HG02588 (cell line): ENCODE measurements at regions not wholly inside any gene's neighbourhood (a gene's known extent, or its start where the extent isn't known, plus 50 kb on each side); places are given as distances from the start of the nearest gene placed in this dataset.

Experiments used
- ATAC-seq: cut with Tn5 transposase; IDR thresholded peaks from one replicate; pipeline ENCODE4 v1.9.1; 2021; ENCODE audit warnings: mild to moderate bottlenecking, moderate library complexity; ENCODE audit not compliant: unreplicated experiment

DNA sequence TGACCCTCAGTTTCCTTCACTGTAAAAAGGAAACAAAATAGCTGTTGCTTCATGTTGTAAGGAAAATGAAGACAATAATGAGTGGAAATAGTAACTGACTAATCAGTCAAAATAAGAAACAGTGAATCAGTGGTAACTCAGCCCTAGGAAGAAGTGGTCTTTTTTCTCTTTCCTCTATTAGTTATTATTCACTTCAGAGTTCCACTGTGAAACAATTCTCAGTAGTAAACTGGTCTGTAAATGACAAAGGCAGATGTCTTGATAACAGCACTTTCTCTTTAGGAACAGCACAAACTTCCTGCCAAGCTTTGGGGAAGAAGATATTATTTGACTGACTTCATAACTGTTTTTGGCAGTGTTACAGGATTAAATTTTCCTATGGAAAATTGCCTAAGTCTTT lies 600.5 kb upstream of the KLHL1 start:
- ATAC-seq: no peak

DNA sequence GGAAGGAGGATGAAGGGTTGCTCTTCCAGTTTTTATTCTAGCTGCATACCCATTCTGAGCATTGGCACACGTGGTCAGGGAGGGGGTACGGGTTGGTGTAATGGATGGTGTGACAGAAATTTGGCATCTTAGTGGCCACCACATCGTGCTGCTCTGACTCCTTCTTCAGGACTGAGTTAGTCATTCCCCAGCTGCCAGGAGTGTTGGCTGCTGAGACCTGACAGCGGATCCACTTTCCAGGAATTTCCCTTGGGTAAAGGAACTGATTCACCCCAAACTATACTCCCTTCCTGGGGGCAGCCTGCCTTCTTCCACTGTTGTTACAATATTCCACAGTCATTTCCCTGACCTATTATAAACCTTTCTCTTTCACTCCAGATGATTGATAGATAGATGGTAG lies 595.5 kb upstream of the KLHL1 start:
- no peak for ATAC-seq

DNA sequence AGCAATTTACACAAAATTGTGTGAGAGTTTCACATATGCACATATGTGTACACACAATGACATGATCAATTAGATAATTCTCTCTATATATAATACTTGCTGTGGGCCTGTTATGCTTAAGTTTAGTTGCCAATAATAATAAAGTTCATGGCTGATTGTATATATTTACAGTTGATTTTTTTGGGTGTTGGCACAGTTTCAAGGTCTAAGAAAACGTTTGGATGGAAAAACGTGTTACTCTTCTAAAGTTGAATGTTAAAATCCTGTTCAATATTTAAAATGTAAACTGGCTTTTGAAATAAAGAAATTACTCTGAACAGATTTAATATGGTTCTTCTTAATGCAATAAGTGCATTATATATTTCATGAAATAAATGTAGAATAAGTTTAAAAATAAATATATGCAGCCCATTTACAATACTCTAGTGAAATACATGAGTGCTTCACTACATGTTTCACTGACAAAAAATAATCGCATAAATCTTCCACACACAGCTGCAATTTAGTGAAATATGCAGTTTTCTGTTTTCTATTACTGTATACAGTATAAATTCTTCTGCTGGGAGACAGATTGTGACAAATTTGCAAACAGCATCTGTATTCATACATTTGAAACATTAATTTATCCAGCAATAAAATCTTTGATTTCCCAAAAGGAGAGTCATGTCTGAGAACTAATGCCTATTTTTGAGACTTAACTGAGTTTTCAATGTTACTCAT lies 586.9 kb upstream of the KLHL1 start:
- no peak for ATAC-seq

DNA sequence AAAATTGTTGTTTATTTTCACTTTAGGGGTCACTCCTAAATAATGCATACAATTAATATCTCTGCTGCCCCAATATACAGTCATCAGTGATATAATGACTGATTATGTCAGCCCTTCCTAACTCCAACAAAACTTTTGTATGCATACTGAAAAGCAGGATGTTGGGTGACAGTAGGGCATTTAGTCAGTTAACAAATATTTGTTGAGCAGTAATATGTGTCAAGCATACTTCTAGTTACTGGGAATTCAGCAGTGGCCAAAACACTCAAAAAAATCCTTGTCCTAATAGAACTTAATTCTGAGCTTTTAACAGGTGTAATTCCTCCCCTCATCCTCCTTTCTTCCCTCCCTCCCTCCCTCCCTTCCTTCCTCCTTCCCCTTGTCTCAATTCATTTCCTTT lies 560.7 kb upstream of the KLHL1 start:
- ATAC-seq: no peak

DNA sequence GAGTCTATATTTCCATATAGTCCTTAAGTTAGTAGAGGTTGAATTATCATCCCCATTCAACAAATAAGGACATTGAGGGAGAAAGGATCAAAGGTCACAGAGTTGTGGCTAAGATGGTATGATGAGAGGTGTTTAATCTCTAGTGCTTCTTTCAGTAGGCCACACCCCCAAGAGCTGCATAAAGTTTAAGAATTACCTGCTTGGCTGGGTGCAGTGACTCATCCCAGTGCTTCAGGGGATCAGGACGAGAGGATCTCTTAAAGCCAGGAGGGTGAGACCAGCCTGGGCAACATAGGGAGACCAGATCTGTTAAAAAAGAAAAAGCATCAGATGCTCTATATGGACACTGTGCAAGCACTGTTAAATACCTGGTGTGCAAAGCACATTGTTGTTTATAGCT lies 560.0 kb upstream of the KLHL1 start:
- ATAC-seq: no peak

DNA sequence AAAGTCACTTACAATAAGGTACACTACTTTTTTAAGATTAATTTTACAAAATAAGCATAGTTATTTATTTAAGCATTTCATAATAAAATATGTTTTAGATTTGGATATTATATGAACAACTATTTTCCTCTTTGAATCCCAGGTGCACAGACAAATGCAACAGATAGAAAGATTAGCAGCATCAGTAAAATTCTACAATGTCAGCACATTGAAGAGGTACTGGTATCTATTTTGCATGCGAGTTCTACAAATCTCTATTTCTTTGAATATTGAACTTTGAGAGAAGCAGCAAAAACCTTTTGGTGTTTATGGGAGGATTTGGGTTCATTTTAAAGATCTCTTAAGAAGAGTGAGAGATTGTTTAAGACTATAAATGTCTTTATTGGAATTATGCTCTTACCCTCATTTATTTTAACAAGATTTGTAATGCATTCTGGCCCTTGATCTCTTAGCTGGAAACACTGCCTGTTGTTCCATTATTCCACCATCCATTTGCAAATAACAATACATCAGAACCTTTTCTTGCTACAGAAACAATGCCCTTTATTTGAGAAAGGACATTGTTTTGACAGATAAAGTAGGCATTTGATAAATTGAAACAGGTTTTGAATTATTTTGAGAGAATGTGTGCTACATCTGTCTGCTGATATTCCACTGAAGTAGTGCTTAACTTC lies 558.8 kb upstream of the KLHL1 start:
- ATAC-seq: no peak

DNA sequence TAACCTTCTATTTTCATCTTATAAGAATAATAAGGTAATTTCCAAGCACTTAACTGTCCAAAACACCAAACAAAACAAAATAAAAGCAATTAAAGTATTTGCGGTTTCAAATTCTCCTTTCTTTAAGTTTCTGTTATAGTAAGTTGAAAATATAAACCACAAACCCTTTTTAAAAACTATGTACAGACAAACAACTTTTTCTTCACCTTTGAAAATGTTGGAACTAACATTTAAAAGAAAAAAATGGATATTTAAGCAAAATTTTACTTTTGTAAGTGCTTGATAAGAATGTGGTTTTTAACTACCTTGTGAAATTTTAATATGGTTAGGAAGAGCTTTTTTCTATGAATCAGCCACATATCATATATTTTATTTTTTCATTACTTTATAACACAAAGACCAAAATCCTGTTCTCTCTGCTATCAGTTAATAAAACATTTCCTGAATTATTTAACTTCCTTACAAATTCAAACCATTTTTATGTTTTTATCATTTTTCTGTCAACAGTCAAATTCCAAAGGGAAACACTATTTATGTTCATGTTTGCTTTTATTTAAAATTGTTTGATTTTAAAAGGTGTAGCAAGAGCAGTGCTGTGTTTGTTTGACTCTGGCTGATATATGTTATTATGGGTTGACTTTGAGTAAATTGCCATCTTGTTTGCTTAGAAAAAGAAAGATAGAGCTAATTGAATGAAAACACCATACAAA lies 554.1 kb upstream of the KLHL1 start:
- ATAC-seq: no peak

GRCh38 chr13:70644052-70644451 lies 535.8 kb upstream of the KLHL1 start:
- ATAC-seq: no peak

- no peak for ATAC-seq
These were observed 526.6 kb upstream of the KLHL1 start for GRCh38 chr13:70634893-70635292.

DNA sequence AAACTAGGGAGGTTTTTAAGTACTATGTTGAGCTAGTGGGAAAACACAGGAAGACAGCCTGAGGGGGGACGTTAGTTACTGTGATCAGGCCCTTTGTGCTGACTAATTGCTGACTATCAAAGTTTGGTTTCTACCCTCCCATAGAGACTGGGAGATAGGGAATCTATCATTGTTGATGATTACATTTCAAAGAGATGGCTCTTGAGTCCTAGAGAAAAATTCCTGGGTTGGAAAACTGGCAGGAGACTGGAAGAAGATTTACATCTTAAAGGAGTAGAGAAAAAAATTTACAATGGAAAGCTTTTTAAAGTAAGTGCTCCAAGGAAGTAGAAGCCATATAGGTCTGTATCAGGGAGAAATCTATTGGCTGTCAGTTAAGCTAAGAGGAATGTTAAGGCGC lies 522.0 kb upstream of the KLHL1 start:
- no peak for ATAC-seq

DNA sequence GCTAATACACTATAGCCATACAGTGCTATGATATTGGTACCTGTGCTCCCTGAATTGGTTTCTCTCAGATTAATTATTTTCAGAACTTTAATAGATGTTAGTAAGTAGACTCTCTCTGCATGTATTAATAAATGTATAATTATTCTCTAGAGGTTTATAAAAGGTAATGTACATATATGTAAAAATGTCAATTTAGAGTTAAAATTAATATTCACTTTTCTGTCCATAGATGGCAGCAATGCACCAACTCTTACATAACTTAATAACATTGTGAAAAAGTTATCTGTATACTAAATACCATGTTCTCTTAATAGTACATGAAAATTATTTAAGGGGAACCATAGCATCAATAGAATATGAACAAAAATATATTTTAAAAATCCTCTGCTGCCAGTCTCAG lies 515.0 kb upstream of the KLHL1 start:
- no peak for ATAC-seq

GRCh38 chr13:70622796-70623195 lies 514.5 kb upstream of the KLHL1 start:
- no peak for ATAC-seq

DNA sequence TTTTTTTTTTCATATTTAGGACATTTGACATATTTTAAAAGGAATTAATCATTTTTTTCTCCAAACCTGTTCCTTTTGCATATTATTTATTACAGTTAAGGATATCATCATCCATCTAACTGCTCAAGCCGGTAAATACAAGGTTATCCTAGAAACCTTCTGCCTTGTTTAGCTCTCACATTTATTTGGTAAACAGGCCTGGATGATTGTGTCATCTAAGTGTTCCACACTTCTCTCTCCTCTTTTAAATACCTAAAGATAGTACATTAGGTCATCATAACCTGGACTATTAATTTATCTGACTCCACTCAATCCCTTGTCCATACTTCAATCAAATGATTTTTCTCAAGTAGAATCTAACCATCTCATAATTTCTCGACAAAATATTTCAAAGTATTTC lies 511.7 kb upstream of the KLHL1 start:
- no peak for ATAC-seq

DNA sequence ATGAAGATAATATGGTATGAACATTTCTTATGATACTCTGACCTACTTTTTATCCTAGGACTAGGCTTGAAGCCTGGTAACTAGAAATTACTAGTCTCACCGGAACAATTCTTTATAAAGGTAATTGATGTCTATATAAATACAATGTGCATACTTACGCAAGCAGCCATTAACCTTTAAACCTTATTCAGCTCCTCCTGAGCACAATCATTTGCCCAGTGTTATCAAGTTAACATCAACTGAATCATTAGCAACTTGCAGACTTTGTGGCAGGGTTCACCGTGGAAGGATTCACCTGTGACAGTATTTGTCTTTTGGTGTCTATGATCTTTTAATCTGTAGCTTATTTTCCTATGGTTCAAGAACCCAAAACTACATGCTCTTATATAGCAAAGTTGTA lies 508.6 kb upstream of the KLHL1 start:
- no peak for ATAC-seq

- ATAC-seq: no peak
These were observed 505.0 kb upstream of the KLHL1 start for GRCh38 chr13:70613295-70613694.

- no peak for ATAC-seq
These were observed 504.6 kb upstream of the KLHL1 start for GRCh38 chr13:70612881-70613280.

DNA sequence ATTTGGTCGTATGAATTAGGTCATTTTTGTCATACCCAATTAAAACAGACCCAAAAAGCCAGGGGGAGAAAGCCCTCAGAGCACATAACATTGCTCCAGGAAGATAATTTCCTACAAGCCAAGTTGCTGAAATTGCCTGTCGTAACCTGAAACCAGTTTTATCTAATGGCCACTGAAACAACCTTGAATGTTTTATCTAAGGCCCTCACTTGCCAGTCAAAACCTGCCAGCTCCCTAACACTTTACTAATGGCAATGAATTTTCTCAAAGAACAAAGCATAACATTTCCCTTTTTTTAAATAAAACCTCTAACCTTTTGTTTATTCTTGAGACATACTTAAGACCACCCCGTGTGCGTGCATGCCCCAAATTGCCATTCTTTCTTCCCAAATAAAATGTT lies 496.2 kb upstream of the KLHL1 start:
- no peak for ATAC-seq

DNA sequence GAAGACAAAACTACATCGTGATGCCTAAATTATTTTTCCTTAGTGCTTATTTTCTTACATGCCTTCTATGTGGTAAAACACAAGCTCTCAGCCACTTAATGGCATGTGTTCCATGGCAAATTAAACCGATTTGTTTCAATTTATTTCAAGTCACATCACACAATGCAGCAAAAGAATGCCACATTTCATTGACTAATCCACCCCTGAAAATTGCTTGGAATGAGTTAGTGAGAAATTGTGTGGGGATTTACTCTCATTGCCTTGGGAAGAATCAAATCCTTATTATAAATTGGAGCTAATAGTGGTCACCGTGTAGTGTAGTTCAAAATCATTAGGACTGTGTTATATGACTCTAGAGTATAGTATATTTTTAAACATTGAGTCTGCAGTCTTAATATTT lies 485.5 kb upstream of the KLHL1 start:
- ATAC-seq: no peak

- no peak for ATAC-seq
These were observed 476.9 kb upstream of the KLHL1 start for GRCh38 chr13:70585109-70585508.

DNA sequence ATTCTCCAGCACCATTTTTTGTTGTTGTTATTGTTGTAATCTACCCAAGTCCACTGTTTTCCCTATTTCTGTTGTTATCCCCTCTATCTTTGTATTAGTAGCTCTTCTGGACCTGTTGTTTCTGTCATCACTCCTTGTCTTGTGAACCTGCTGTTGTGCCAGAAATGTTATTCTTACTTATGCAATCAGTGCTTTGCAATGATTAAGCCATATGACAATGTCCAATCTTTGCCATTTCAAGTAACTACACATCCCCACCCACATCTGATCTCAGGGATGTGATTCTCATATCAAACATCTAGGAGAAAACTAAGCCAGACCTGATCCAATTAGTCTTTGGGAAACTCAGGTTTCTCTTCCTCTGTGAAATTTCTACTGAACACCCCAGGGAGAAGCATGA lies 472.6 kb upstream of the KLHL1 start:
- ATAC-seq: no peak

DNA sequence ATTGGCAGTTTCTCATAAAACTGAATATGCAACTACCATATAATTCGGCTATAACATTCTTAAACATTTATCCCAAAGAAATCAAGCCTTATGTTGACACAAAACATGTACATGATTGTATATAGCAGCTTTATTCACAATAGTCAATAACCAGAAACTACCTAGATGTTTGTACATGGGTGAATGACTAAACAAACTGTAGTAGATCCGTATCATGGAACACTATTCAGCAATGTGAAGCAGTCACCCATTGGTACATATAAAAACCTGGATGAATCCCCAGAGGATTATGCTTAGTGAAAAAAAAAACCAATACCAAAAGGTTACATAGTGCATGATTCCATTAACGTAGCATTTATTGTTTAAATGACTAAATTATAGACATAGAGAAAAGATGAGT lies 471.7 kb upstream of the KLHL1 start:
- ATAC-seq: no peak

DNA sequence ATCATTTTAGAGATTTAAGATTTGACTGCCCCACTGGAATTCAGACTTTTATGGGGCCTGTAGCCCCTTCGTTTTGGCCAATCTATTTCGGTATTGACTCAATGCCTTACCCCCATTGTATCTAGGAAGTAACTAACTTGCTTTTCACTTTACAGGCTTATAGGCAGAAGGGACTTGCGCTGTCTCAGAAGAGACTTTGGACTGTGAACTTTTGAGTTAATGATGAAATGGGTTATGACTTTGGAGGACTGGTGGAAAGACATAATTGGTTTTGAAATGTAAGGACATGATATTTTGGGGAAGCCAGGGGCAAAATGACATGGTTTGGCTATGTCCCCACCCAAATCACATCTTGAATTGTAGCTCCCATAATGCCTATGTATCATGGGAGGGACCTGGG lies 463.0 kb upstream of the KLHL1 start:
- no peak for ATAC-seq
